Heart left ventricle (tissue), 16 donors: ENCODE measurements at regions not wholly inside any gene's neighbourhood (a gene's known extent, or its start where the extent isn't known, plus 50 kb on each side); places are given as distances from the start of the nearest gene placed in this dataset.

Experiments
- ATAC-seq, 4 donors: fragments of 200-7000 bp; cut with Tn5 transposase; one replicate each; pipeline ENCODE4 v1.9.1; 2020 to 2022; ENCODE audit warnings: moderate library complexity in 4 of 4, mild to moderate bottlenecking in 3 of 4, moderate number of reproducible peaks in 1 of 4
- DNase-seq, 5 donors: peaks; one replicate each; pipeline ENCODE4 v3.0.0-alpha.2; 2020
- H3K27ac ChIP-seq, 12 donors: fragments of 200-600 bp; sonication (generic) in 4 of 12; one replicate each; pipeline versions ENCODE4 v1.5.0 to v1.8.0; 2016 to 2022; ENCODE audit warnings: mild to moderate bottlenecking in 2 of 12
- H3K27me3 ChIP-seq, 9 donors: fragments of 200-600 bp; sonication (generic) in 2 of 9; one replicate each; pipeline versions ENCODE4 v1.5.1 to v1.8.0; 2016 to 2022; ENCODE audit warnings: mild to moderate bottlenecking in 3 of 9
- H3K36me3 ChIP-seq, 9 donors: fragments of 200-600 bp; sonication (generic) in 2 of 9; one replicate each; pipeline versions ENCODE4 v1.5.0 to v1.8.0; 2018 to 2022; ENCODE audit warnings: mild to moderate bottlenecking in 2 of 9
- H3K4me1 ChIP-seq, 12 donors: fragments of 200-600 bp; sonication (generic) in 4 of 12; one replicate each; pipeline versions ENCODE4 v1.5.0 to v1.8.0; 2016 to 2022; ENCODE audit warnings: mild to moderate bottlenecking in 3 of 12
- H3K4me3 ChIP-seq, 12 donors: fragments of 200-600 bp; sonication (generic) in 4 of 12; one replicate each; pipeline versions ENCODE4 v1.5.0 to v1.8.0; 2017 to 2022; ENCODE audit warnings: mild to moderate bottlenecking in 9 of 12, moderate library complexity in 4 of 12
- H3K9me3 ChIP-seq, 12 donors: fragments of 200-600 bp; sonication (generic) in 4 of 12; one replicate each; pipeline versions ENCODE4 v1.5.0 to v1.8.0; 2016 to 2022; ENCODE audit warnings: mild to moderate bottlenecking in 1 of 12
- POLR2A ChIP-seq, 2 donors: fragments of 450-650 bp; IDR thresholded peaks; one replicate each; pipeline ENCODE4 v1.6.1; 2017; ENCODE audit warnings: antibody characterized with exemption in 2 of 2, mild to moderate bottlenecking in 2 of 2, moderate library complexity in 2 of 2
- WGBS, 4 donors: extraction: QIAGEN DNeasy Blood & Tissue Kit in 2 of 4; methylation state at CpG; one replicate each; pipeline versions ENCODE4 v1.1.5 to v1.1.7; 2013 to 2018; 5-methylcytosine and 5-hydroxymethylcytosine counted together
- intact Hi-C, 10 donors: fragments of 100-400 bp; cut with DNase I; formaldehyde crosslinking; loops; one replicate each; pipeline versions ENCODE4 v1.11.1 to v1.14.2; 2022
- TF ChIP-seq, protein P1 (sequence below), 12 donors: fragments of 200-600 bp; sonication (generic) in 4 of 12; IDR thresholded peaks; one replicate each; pipeline versions ENCODE4 v1.5.0 to v1.8.0; 2018 to 2022; ENCODE audit warnings: antibody characterized with exemption in 12 of 12, mild to moderate bottlenecking in 5 of 12
- donor health status: ischemic (EF 13 %, LVEDD 7.1; RV severe dilation, severe dysfunction).
- donor health status: healthy with polysubstance abuse.
- donor health status: DM: no; HTN: yes; CAD: no.
- donor health status: DM: no; HTN: no; CAD: no.
- donor health status: ischemic (EF 25% LVEDD 6.9; RV normal size, moderate dysfunction).
- donor health status: ischemic (EF 25% LVEDD 5.7; RV mildly dilated, moderate dysfunction).
- donor health status: healthy.
- donor health status: DM: yes; HTN: yes; CAD: no.
- donor health status: ischemic (EF 35%, LVEDD 5.7; RV mildly dilated, moderate dysfunction).
- donor health status: nonischemic (EF 11% LVEDD 7.7; RV severe dilation, severe dysfunction).
- donor health status: DM: yes; HTN: yes; CAD: no.
- donor health status: PGD.
- donor health status: ischemic (EF 29% LVEDD 5.4; RV normal size, mild dysfunction).
- donor health status: nonischemic (EF 23%, LVEDD 6.1; RV moderate dilation, normal function).

GRCh38 chr9:89256642-89257041, 54.4 kb upstream of the CKS2 start:
- no peak for ATAC-seq
- Histone ChIP-seq H3K27ac (no peak overlapping the region), H3K9me3 (peaks cover 0 to 12% (median 0%) of the 10 kb centered on the region in 12 donors), H3K27me3 (no peaks in the 10 kb centered on the region), H3K36me3 (no peaks in the 10 kb centered on the region), H3K4me3 (no peak overlapping the region), H3K4me1 (no peaks in the 10 kb centered on the region)
- TF ChIP-seq, protein P1, sequence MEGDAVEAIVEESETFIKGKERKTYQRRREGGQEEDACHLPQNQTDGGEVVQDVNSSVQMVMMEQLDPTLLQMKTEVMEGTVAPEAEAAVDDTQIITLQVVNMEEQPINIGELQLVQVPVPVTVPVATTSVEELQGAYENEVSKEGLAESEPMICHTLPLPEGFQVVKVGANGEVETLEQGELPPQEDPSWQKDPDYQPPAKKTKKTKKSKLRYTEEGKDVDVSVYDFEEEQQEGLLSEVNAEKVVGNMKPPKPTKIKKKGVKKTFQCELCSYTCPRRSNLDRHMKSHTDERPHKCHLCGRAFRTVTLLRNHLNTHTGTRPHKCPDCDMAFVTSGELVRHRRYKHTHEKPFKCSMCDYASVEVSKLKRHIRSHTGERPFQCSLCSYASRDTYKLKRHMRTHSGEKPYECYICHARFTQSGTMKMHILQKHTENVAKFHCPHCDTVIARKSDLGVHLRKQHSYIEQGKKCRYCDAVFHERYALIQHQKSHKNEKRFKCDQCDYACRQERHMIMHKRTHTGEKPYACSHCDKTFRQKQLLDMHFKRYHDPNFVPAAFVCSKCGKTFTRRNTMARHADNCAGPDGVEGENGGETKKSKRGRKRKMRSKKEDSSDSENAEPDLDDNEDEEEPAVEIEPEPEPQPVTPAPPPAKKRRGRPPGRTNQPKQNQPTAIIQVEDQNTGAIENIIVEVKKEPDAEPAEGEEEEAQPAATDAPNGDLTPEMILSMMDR (IDR thresholded peaks at IDR 0.05), result no peak
- WGBS, 4 donors, result 83 to 86% (median 84%) methylated on average over 8 of the region's 8 CpGs
- intact Hi-C loops, result no loop called here
- no peak for DNase-seq

- ATAC-seq (peak in 1 of 4 donors; percentile 39), DNase-seq (no peak)
- no peaks in the 10 kb centered on the region for H3K27me3 ChIP-seq
- no peak overlapping the region for H3K4me3 ChIP-seq
- TF ChIP-seq, protein P1 (IDR thresholded peaks at IDR 0.05), result no peak
- TF ChIP-seq POLR2A (IDR thresholded peaks at IDR 0.05), result no peak
- H3K4me1 ChIP-seq, result no peaks in the 10 kb centered on the region
- no peak overlapping the region for H3K27ac ChIP-seq
- H3K9me3 ChIP-seq, result peaks cover 0 to 13% (median 0%) of the 10 kb centered on the region in 12 donors
- intact Hi-C loops, result no loop called here
- 90 to 96% (median 93%) methylated on average over 2 of the region's 2 CpGs for WGBS, 4 donors
- H3K36me3 ChIP-seq, result no peaks in the 10 kb centered on the region
Observed at GRCh38 chr9:89260525-89260924, 50.5 kb upstream of the CKS2 start.
